ENCODE measurements at regions not wholly inside any gene's neighbourhood (a gene's known extent, or its start where the extent isn't known, plus 50 kb on each side); places are given as distances from the start of the nearest gene placed in this dataset.

DNA sequence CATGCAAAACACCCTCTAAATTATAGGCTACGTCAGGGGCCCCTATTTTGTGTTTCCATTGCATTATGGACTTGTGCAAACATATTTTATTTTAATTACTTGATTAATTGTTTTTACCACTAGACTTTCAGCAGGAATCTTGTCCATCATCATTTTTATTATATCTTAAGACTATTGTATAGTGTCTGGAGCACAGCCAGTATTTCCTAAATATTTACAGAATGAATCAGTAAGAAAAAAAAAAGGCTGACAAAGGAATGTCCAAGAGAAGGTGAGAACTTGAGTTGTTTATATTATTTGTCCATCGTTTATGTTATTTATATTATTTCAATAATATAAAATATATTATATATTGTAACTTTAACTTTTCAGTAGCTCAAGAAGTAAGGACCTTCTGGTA is 664.7 kb downstream of the SLC6A15 start:
- no peak overlapping the region for H3K9ac ChIP-seq (ENCODE audit: low read length in 3 of 3)
- H3K4me1 ChIP-seq (ENCODE audit: control insufficient read depth in 2 of 3, insufficient read depth in 2 of 3, low read depth in 1 of 3, low read length in 3 of 3): no peaks in the 10 kb centered on the region
- DNase-seq (no peak), FAIRE-seq (no peak)
- no peak overlapping the region for H3K27ac ChIP-seq (ENCODE audit: low read depth in 2 of 2, low read length in 2 of 2)
- TF ChIP-seq CTCF (IDR thresholded peaks at IDR 0.05; ENCODE audit: borderline replicate concordance, extremely low read depth, insufficient read depth): no peak
- H3K27me3 ChIP-seq (ENCODE audit: control insufficient read depth, insufficient read depth, low read length): no peaks in the 10 kb centered on the region
- no peak overlapping the region for H3K4me3 ChIP-seq (ENCODE audit: low read length in 3 of 3)
- intact Hi-C loops (cut with DNase I): no loop called here
- no peaks in the 10 kb centered on the region for H3K36me3 ChIP-seq (ENCODE audit: control insufficient read depth in 2 of 3, insufficient read depth in 3 of 3, low read length in 3 of 3)
- H3K9me3 ChIP-seq (ENCODE audit: control insufficient read depth in 2 of 3, insufficient read depth in 1 of 3, low read length in 3 of 3): no peaks in the 10 kb centered on the region

- no peak for DNase-seq
- no peaks in the 10 kb centered on the region for H3K4me1 ChIP-seq (ENCODE audit: control insufficient read depth in 2 of 3, insufficient read depth in 2 of 3, low read depth in 1 of 3, low read length in 3 of 3)
- no peak overlapping the region for H3K27ac ChIP-seq (ENCODE audit: low read depth in 2 of 2, low read length in 2 of 2)
- no peak for TF ChIP-seq CTCF (IDR thresholded peaks at IDR 0.05; ENCODE audit: borderline replicate concordance, extremely low read depth, insufficient read depth)
- no peak overlapping the region for H3K4me3 ChIP-seq (ENCODE audit: low read length in 3 of 3)
- no peaks in the 10 kb centered on the region for H3K9me3 ChIP-seq (ENCODE audit: control insufficient read depth in 2 of 3, insufficient read depth in 1 of 3, low read length in 3 of 3)
- H3K36me3 ChIP-seq (ENCODE audit: control insufficient read depth in 2 of 3, insufficient read depth in 3 of 3, low read length in 3 of 3): no peaks in the 10 kb centered on the region
- no peak for FAIRE-seq
- intact Hi-C loops (cut with DNase I): no loop called here
- no peaks in the 10 kb centered on the region for H3K27me3 ChIP-seq (ENCODE audit: control insufficient read depth, insufficient read depth, low read length)
- H3K9ac ChIP-seq (ENCODE audit: low read length in 3 of 3): no peak overlapping the region
These were observed 668.9 kb downstream of the SLC6A15 start for GRCh38 chr12:84243686-84244085.

DNA sequence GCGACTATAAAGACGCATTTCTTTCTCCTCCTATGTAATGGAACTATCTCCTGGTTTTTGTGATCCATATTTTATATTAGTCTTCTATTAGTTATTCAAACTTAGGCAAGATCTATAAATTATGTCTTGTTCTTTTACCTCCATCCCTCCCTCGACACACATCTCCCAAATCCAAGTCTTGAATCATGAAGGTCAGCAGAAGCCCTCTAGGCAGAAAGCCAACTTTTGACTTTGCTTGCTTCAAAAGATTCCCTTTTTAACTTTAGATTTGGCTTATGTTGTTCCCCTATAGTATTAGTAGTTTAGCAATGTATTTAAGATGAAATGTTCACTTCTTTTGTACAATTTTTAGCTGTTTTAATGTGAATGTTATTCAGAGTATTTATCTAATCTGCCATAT is 689.8 kb downstream of the SLC6A15 start:
- Histone ChIP-seq H3K36me3 (ENCODE audit: control insufficient read depth in 2 of 3, insufficient read depth in 3 of 3, low read length in 3 of 3) (no peaks in the 10 kb centered on the region), H3K9me3 (ENCODE audit: control insufficient read depth in 2 of 3, insufficient read depth in 1 of 3, low read length in 3 of 3) (no peaks in the 10 kb centered on the region), H3K4me1 (ENCODE audit: control insufficient read depth in 2 of 3, insufficient read depth in 2 of 3, low read depth in 1 of 3, low read length in 3 of 3) (no peaks in the 10 kb centered on the region), H3K27me3 (ENCODE audit: control insufficient read depth, insufficient read depth, low read length) (no peaks in the 10 kb centered on the region), H3K9ac (ENCODE audit: low read length in 3 of 3) (no peak overlapping the region), H3K27ac (ENCODE audit: low read depth in 2 of 2, low read length in 2 of 2) (no peak overlapping the region), H3K4me3 (ENCODE audit: low read length in 3 of 3) (no peak overlapping the region)
- no peak for TF ChIP-seq CTCF (IDR thresholded peaks at IDR 0.05; ENCODE audit: borderline replicate concordance, extremely low read depth, insufficient read depth)
- FAIRE-seq: no peak
- intact Hi-C loops (cut with DNase I): no loop called here
- no peak for DNase-seq

GRCh38 chr12:84218406-84218805 is 694.2 kb downstream of the SLC6A15 start:
- H3K9ac ChIP-seq (ENCODE audit: low read length in 3 of 3): no peak overlapping the region
- H3K27ac ChIP-seq (ENCODE audit: low read depth in 2 of 2, low read length in 2 of 2): no peak overlapping the region
- TF ChIP-seq CTCF (IDR thresholded peaks at IDR 0.05; ENCODE audit: borderline replicate concordance, extremely low read depth, insufficient read depth): no peak
- H3K36me3 ChIP-seq (ENCODE audit: control insufficient read depth in 2 of 3, insufficient read depth in 3 of 3, low read length in 3 of 3): no peaks in the 10 kb centered on the region
- H3K9me3 ChIP-seq (ENCODE audit: control insufficient read depth in 2 of 3, insufficient read depth in 1 of 3, low read length in 3 of 3): no peaks in the 10 kb centered on the region
- intact Hi-C loops (cut with DNase I): no loop called here
- H3K4me1 ChIP-seq (ENCODE audit: control insufficient read depth in 2 of 3, insufficient read depth in 2 of 3, low read depth in 1 of 3, low read length in 3 of 3): no peaks in the 10 kb centered on the region
- FAIRE-seq: no peak
- no peaks in the 10 kb centered on the region for H3K27me3 ChIP-seq (ENCODE audit: control insufficient read depth, insufficient read depth, low read length)
- no peak overlapping the region for H3K4me3 ChIP-seq (ENCODE audit: low read length in 3 of 3)
- no peak for DNase-seq
